ENCODE measurements at regions not wholly inside any gene's neighbourhood (a gene's known extent, or its start where the extent isn't known, plus 50 kb on each side); places are given as distances from the start of the nearest gene placed in this dataset.

GRCh38 chr3:181782306-181782954 is 70.7 kb downstream of the SOX2 start:
- TF ChIP-seq POLR2AphosphoS5 (IDR thresholded peaks at IDR 0.05): no peak
- TF ChIP-seq POLR2A (IDR thresholded peaks at IDR 0.05): no peak
- no peak for TF ChIP-seq CTCF (IDR thresholded peaks at IDR 0.05)
- 38% methylated on average over 1 of the region's 1 CpG for WGBS
- Histone ChIP-seq H3K4me1 (replicated peaks) (no peaks in the 10 kb centered on the region), H3K4me3 (no peak overlapping the region), H3K9me3 (no peaks in the 10 kb centered on the region), H3K27me3 (replicated peaks; ENCODE audit: insufficient read depth) (no peaks in the 10 kb centered on the region), H3K36me3 (no peaks in the 10 kb centered on the region), H3K27ac (no peak overlapping the region)
- intact Hi-C loops (cut with DNase I): no loop called here
- no peak for DNase-seq (ENCODE audit: low spot score)

- no peak overlapping the region for H3K4me3 ChIP-seq
- H3K36me3 ChIP-seq: no peaks in the 10 kb centered on the region
- no peaks in the 10 kb centered on the region for H3K9me3 ChIP-seq
- DNase-seq (ENCODE audit: low spot score): no peak
- WGBS: 33% methylated on average over 7 of the region's 7 CpGs
- H3K27ac ChIP-seq: no peak overlapping the region
- no peak for TF ChIP-seq CTCF (IDR thresholded peaks at IDR 0.05)
- TF ChIP-seq POLR2A (IDR thresholded peaks at IDR 0.05): no peak
- no peak for TF ChIP-seq POLR2AphosphoS5 (IDR thresholded peaks at IDR 0.05)
- intact Hi-C loops (cut with DNase I): no loop called here
- no peaks in the 10 kb centered on the region for H3K27me3 ChIP-seq (replicated peaks; ENCODE audit: insufficient read depth)
- H3K4me1 ChIP-seq (replicated peaks): no peaks in the 10 kb centered on the region
Observed at GRCh38 chr3:181790561-181790960, 78.8 kb downstream of the SOX2 start.

- Histone ChIP-seq H3K27ac (no peak overlapping the region), H3K9me3 (no peaks in the 10 kb centered on the region), H3K4me1 (replicated peaks) (no peaks in the 10 kb centered on the region), H3K36me3 (no peaks in the 10 kb centered on the region), H3K4me3 (no peak overlapping the region), H3K27me3 (replicated peaks; ENCODE audit: insufficient read depth) (no peaks in the 10 kb centered on the region)
- 50% methylated on average over 7 of the region's 7 CpGs for WGBS
- intact Hi-C loops (cut with DNase I): no loop called here
- DNase-seq (ENCODE audit: low spot score): no peak
- no peak for TF ChIP-seq CTCF (IDR thresholded peaks at IDR 0.05)
- no peak for TF ChIP-seq POLR2AphosphoS5 (IDR thresholded peaks at IDR 0.05)
- TF ChIP-seq POLR2A (IDR thresholded peaks at IDR 0.05): no peak
Observed at GRCh38 chr3:181791056-181791955, 79.6 kb downstream of the SOX2 start.

GRCh38 chr3:181793006-181793405 is 81.3 kb downstream of the SOX2 start:
- WGBS: 84% methylated on average over 7 of the region's 7 CpGs
- no peaks in the 10 kb centered on the region for H3K4me1 ChIP-seq (replicated peaks)

More at GRCh38 chr3:181793006-181793405, 81.3 kb downstream of the SOX2 start:
- Histone ChIP-seq H3K4me3 (no peak overlapping the region), H3K36me3 (no peaks in the 10 kb centered on the region), H3K27me3 (replicated peaks; ENCODE audit: insufficient read depth) (no peaks in the 10 kb centered on the region), H3K9me3 (no peaks in the 10 kb centered on the region), H3K27ac (no peak overlapping the region)
- intact Hi-C loops (cut with DNase I): no loop called here
- no peak for DNase-seq (ENCODE audit: low spot score)
- no peak for TF ChIP-seq CTCF (IDR thresholded peaks at IDR 0.05)
- TF ChIP-seq POLR2AphosphoS5 (IDR thresholded peaks at IDR 0.05): no peak
- no peak for TF ChIP-seq POLR2A (IDR thresholded peaks at IDR 0.05)

Data from prostate gland (tissue), 2 donors.